GM23248 (cell line): ENCODE measurements at regions not wholly inside any gene's neighbourhood (a gene's known extent, or its start where the extent isn't known, plus 50 kb on each side); places are given as distances from the start of the nearest gene placed in this dataset.

ENCODE experiments used
- EZH2 ChIP-seq: fragments of 200-600 bp; sonication (generic); IDR thresholded peaks from 2 replicates; pipeline ENCODE4 v1.6.1; 2018; ENCODE audit warnings: antibody characterized with exemption, mild to moderate bottlenecking; ENCODE audit not compliant: insufficient read depth, poor library complexity, severe bottlenecking
- EZH2phosphoT487 ChIP-seq: fragments of 200-600 bp; sonication (generic); IDR thresholded peaks from 2 replicates; pipeline ENCODE4 v1.6.1; 2018; ENCODE audit warnings: antibody characterized with exemption, moderate library complexity, mild to moderate bottlenecking, low read depth; ENCODE audit not compliant: insufficient read depth

DNA sequence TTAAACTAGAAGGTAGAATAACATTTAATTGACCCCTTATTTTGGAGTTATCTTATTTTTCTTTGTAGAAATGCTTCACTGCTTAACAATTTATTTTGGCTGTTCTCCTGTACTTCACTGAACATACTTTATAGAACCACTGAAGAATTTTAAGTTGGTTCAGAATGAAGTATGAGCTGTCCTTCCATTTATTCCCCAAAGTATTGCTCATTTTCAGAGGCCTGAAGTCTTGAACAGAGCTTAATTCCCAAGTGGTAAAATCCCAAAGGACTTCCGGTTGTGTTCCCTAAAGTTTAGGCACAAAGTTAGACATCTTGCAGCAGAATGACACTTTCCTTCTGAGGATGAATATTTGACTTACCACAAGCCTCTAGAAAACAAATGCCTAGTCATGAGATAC is 233.3 kb downstream of the TINAG start:
- TF ChIP-seq EZH2 (no peak), EZH2phosphoT487 (no peak)
